ENCODE measurements at regions not wholly inside any gene's neighbourhood (a gene's known extent, or its start where the extent isn't known, plus 50 kb on each side); places are given as distances from the start of the nearest gene placed in this dataset.

DNA sequence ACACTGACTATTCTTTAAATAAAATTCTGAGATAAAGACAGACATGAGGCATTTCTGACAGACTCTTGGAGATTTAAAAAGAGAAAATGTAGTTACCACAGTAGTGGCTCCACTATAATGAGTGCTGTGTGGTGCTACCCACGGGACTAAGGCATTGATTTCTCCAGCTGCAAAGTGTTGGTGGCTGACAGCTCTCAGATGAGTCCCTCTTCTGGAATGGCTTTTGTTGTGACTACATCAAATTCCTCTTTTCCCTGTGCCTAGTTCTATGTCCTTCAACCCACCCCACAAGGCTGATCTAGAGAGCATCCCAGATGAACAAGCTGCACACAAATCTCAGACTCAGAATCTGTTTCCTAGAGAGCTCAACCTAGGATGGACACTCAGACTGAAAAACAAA is 884.8 kb upstream of the ZEB2 start (continued):
- TF ChIP-seq, protein P1, sequence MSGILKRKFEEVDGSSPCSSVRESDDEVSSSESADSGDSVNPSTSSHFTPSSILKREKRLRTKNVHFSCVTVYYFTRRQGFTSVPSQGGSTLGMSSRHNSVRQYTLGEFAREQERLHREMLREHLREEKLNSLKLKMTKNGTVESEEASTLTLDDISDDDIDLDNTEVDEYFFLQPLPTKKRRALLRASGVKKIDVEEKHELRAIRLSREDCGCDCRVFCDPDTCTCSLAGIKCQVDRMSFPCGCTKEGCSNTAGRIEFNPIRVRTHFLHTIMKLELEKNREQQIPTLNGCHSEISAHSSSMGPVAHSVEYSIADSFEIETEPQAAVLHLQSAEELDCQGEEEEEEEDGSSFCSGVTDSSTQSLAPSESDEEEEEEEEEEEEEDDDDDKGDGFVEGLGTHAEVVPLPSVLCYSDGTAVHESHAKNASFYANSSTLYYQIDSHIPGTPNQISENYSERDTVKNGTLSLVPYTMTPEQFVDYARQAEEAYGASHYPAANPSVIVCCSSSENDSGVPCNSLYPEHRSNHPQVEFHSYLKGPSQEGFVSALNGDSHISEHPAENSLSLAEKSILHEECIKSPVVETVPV (CRISPR knock-in tag; IDR thresholded peaks at IDR 0.05): no peak

DNA sequence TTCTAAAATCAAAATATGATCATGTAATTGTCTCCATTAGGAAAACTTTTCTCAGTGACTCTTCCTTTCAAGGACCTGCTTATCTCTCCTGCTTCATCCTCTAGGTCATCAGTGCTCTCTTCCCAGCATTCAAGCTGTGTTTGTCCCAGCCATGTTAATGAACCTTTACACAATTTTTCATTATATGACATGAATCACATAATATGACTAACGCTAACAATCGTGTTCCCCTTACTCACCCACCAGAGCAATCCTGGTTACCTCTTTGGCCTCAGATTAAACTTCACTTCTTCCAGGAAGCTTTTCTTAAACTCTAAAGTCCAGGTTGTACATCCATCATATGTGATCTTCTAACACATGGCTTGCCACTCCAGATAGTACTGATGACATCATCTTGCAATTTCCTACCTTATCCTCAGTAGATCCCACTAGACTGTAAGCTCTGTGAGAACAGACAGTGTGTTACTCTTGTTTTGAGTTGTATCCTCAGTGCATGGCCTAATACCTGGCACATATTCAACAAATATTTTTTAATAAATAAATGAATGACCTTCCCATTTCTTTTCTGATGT is 882.9 kb upstream of the ZEB2 start:
- no peak for TF ChIP-seq TCF4 (CRISPR knock-in tag; IDR thresholded peaks at IDR 0.05; ENCODE audit: borderline replicate concordance)
- TF ChIP-seq ESRRG (CRISPR knock-in tag; IDR thresholded peaks at IDR 0.05): no peak
- no peak for TF ChIP-seq RARB (CRISPR knock-in tag; IDR thresholded peaks at IDR 0.05)
- no peak for TF ChIP-seq ZC3H10 (CRISPR knock-in tag; IDR thresholded peaks at IDR 0.05)
- TF ChIP-seq ZNF70 (CRISPR knock-in tag; IDR thresholded peaks at IDR 0.05): no peak
- ATAC-seq: no peak

DNA sequence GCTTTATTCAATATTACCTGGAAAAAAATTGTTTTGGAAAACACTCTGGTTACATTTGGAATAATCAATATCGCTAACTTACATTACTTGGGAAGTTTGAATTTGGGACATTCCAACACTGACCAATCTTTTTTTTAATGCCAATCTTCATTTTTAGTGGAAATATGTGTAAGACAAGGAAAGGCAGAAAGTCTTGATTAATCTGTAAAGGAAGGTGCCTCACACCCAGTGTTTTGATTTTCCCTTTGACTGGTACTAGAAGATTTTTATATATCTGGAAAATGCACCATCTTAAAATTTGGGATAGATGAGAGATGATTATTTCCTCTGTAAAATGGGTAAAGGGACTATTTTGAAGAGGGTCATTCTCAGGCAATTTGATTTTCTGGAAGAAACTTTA is 879.2 kb upstream of the ZEB2 start:
- TF ChIP-seq ZFP3 (CRISPR knock-in tag; IDR thresholded peaks at IDR 0.05): no peak
- no peak for TF ChIP-seq TOX (CRISPR knock-in tag; IDR thresholded peaks at IDR 0.05; ENCODE audit: borderline replicate concordance)
- TF ChIP-seq, protein P2, sequence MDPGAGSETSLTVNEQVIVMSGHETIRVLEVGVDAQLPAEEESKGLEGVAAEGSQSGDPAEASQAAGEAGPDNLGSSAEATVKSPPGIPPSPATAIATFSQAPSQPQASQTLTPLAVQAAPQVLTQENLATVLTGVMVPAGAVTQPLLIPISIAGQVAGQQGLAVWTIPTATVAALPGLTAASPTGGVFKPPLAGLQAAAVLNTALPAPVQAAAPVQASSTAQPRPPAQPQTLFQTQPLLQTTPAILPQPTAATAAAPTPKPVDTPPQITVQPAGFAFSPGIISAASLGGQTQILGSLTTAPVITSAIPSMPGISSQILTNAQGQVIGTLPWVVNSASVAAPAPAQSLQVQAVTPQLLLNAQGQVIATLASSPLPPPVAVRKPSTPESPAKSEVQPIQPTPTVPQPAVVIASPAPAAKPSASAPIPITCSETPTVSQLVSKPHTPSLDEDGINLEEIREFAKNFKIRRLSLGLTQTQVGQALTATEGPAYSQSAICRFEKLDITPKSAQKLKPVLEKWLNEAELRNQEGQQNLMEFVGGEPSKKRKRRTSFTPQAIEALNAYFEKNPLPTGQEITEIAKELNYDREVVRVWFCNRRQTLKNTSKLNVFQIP (CRISPR knock-in tag; IDR thresholded peaks at IDR 0.05; ENCODE audit: borderline replicate concordance, low read depth): no peak
- no peak for TF ChIP-seq ZC3H10 (CRISPR knock-in tag; IDR thresholded peaks at IDR 0.05)
- no peak for TF ChIP-seq ARNTL (CRISPR knock-in tag; IDR thresholded peaks at IDR 0.05; ENCODE audit: borderline replicate concordance, low read depth)
- no peak for TF ChIP-seq SNAI2 (CRISPR knock-in tag; IDR thresholded peaks at IDR 0.05)
- TF ChIP-seq ZNF70 (CRISPR knock-in tag; IDR thresholded peaks at IDR 0.05): no peak
- TF ChIP-seq BACH2 (CRISPR knock-in tag; IDR thresholded peaks at IDR 0.05; ENCODE audit: borderline replicate concordance): no peak
- ATAC-seq: no peak

DNA sequence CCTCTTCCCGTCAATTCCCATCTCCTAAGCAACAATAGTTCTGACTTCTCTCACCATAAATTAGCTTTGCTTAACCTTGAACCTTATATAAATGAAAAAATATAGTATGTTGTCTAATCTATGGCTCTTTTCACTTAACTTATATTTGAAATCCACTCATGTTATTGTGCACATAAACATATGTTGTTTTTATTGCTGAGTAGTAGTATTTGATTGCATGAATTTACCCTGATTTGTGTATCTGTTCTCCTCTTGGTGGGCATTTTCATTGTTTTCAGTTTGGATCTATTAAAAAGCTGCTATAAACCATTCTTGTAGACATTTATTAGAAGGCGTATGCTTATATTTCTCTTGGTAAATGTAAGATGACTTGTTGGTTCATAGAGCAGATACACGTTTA is 874.3 kb upstream of the ZEB2 start:
- no peak for TF ChIP-seq ZNF565 (CRISPR knock-in tag; conservative IDR thresholded peaks at IDR 0.05; ENCODE audit: low read depth)
- ATAC-seq: no peak

DNA sequence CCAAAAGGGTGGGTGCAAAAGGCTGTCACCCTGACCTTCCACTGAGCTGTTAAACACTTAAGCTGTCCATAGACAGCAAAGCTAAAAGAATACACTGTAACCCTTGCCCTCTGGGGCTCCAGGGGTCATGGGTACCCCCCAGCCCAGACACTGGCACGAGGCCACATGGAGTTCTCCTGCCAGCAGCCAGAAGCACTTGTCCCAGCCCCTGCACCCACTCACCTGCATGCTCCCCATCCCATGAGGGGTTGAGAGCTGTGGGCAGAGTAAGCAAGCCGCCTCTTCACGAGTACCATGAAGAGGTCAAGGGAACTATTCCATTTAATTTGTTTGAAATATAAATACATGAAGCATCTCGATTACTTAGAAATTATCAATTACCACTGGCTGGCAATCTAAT is 867.1 kb upstream of the ZEB2 start:
- no peak for ATAC-seq
- TF ChIP-seq ZNF565 (CRISPR knock-in tag; conservative IDR thresholded peaks at IDR 0.05; ENCODE audit: low read depth) (no peak), ISL1 (CRISPR knock-in tag; IDR thresholded peaks at IDR 0.05) (no peak), SNAI2 (CRISPR knock-in tag; IDR thresholded peaks at IDR 0.05) (no peak), GLIS3 (CRISPR knock-in tag; IDR thresholded peaks at IDR 0.05) (no peak)
- TF ChIP-seq, protein P3, sequence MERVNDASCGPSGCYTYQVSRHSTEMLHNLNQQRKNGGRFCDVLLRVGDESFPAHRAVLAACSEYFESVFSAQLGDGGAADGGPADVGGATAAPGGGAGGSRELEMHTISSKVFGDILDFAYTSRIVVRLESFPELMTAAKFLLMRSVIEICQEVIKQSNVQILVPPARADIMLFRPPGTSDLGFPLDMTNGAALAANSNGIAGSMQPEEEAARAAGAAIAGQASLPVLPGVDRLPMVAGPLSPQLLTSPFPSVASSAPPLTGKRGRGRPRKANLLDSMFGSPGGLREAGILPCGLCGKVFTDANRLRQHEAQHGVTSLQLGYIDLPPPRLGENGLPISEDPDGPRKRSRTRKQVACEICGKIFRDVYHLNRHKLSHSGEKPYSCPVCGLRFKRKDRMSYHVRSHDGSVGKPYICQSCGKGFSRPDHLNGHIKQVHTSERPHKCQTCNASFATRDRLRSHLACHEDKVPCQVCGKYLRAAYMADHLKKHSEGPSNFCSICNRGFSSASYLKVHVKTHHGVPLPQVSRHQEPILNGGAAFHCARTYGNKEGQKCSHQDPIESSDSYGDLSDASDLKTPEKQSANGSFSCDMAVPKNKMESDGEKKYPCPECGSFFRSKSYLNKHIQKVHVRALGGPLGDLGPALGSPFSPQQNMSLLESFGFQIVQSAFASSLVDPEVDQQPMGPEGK (CRISPR knock-in tag; IDR thresholded peaks at IDR 0.05; ENCODE audit: borderline replicate concordance): no peak
- TF ChIP-seq, protein P4, sequence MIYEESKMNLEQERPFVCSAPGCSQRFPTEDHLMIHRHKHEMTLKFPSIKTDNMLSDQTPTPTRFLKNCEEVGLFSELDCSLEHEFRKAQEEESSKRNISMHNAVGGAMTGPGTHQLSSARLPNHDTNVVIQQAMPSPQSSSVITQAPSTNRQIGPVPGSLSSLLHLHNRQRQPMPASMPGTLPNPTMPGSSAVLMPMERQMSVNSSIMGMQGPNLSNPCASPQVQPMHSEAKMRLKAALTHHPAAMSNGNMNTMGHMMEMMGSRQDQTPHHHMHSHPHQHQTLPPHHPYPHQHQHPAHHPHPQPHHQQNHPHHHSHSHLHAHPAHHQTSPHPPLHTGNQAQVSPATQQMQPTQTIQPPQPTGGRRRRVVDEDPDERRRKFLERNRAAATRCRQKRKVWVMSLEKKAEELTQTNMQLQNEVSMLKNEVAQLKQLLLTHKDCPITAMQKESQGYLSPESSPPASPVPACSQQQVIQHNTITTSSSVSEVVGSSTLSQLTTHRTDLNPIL (CRISPR knock-in tag; IDR thresholded peaks at IDR 0.05; ENCODE audit: low read depth): no peak

DNA sequence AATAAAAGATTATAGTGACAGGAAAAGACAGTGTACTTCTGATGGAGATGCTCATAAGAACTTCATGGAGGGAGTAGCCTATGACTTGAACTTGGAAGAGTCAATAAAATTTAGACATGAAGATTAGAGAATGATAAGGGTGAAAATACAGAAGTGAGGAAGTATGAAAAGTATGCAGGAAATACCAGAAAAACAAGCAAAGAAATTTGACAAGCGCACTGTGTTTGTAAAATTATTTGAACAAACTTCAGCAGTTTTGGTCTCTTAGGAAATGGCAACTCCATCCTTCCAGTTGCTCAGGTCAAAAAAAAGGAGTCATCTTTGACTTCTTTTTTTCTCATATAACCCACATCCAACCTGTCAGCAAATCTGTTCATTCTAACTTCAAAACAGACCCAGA is 864.0 kb upstream of the ZEB2 start:
- no peak for TF ChIP-seq ARNTL (CRISPR knock-in tag; IDR thresholded peaks at IDR 0.05; ENCODE audit: borderline replicate concordance, low read depth)
- no peak for TF ChIP-seq RARB (CRISPR knock-in tag; IDR thresholded peaks at IDR 0.05)
- TF ChIP-seq PPARA (CRISPR knock-in tag; IDR thresholded peaks at IDR 0.05; ENCODE audit: borderline replicate concordance): no peak
- TF ChIP-seq, protein P3 (CRISPR knock-in tag; IDR thresholded peaks at IDR 0.05; ENCODE audit: borderline replicate concordance): no peak
- no peak for TF ChIP-seq TOX (CRISPR knock-in tag; IDR thresholded peaks at IDR 0.05; ENCODE audit: borderline replicate concordance)
- ATAC-seq: no peak
